Activated naive CD8-positive, alpha-beta T cell (primary cell): ENCODE measurements at regions not wholly inside any gene's neighbourhood (a gene's known extent, or its start where the extent isn't known, plus 50 kb on each side); places are given as distances from the start of the nearest gene placed in this dataset.

Source experiments
- H3K27ac Mint-ChIP-seq: one replicate; pipeline ENCODE4 v1.8.0; 2021; ENCODE audit warnings: mixed read lengths
- H3K27me3 Mint-ChIP-seq: one replicate; pipeline ENCODE4 v1.8.0; 2021; ENCODE audit warnings: mixed read lengths
- H3K36me3 Mint-ChIP-seq: one replicate; pipeline ENCODE4 v1.8.0; 2021; ENCODE audit warnings: mixed read lengths
- H3K4me1 Mint-ChIP-seq: one replicate; pipeline ENCODE4 v1.8.0; 2021; ENCODE audit warnings: low read depth, mixed read lengths
- H3K4me3 Mint-ChIP-seq: one replicate; pipeline ENCODE4 v1.8.0; 2021; ENCODE audit warnings: mild to moderate bottlenecking, mixed read lengths
- H3K9me3 Mint-ChIP-seq: one replicate; pipeline ENCODE4 v1.8.0; 2021; ENCODE audit warnings: low read depth, mixed read lengths

GRCh38 chr2:241924069-241924908, 54.8 kb downstream of the RTP5 start:
- H3K4me1 Mint-ChIP-seq, result peaks cover 9% of the 10 kb centered on the region
- no peaks in the 10 kb centered on the region for H3K27me3 Mint-ChIP-seq
- H3K27ac Mint-ChIP-seq, result no peak overlapping the region
- no peak overlapping the region for H3K4me3 Mint-ChIP-seq
- H3K36me3 Mint-ChIP-seq, result no peaks in the 10 kb centered on the region
- H3K9me3 Mint-ChIP-seq, result no peaks in the 10 kb centered on the region

GRCh38 chr2:241924909-241925250, 55.4 kb downstream of the RTP5 start:
- H3K27me3 Mint-ChIP-seq, result no peaks in the 10 kb centered on the region
- H3K4me1 Mint-ChIP-seq, result peaks cover 9% of the 10 kb centered on the region
- no peak overlapping the region for H3K4me3 Mint-ChIP-seq
- H3K36me3 Mint-ChIP-seq, result no peaks in the 10 kb centered on the region
- no peak overlapping the region for H3K27ac Mint-ChIP-seq
- no peaks in the 10 kb centered on the region for H3K9me3 Mint-ChIP-seq

- Mint-ChIP-seq H3K36me3 (no peaks in the 10 kb centered on the region), H3K27ac (no peak overlapping the region), H3K9me3 (no peaks in the 10 kb centered on the region), H3K4me1 (peaks cover 9% of the 10 kb centered on the region), H3K4me3 (no peak overlapping the region), H3K27me3 (no peaks in the 10 kb centered on the region)
Observed at GRCh38 chr2:241925277-241925676, 55.7 kb downstream of the RTP5 start.

- no peak overlapping the region for H3K27ac Mint-ChIP-seq
Observed at GRCh38 chr2:241925821-241926441, 56.4 kb downstream of the RTP5 start.

GRCh38 chr2:241926541-241927311, 57.2 kb downstream of the RTP5 start:
- H3K4me1 Mint-ChIP-seq, result peaks cover 9% of the 10 kb centered on the region
- no peaks in the 10 kb centered on the region for H3K9me3 Mint-ChIP-seq
- no peak overlapping the region for H3K4me3 Mint-ChIP-seq
- no peak overlapping the region for H3K27ac Mint-ChIP-seq
- no peaks in the 10 kb centered on the region for H3K36me3 Mint-ChIP-seq
- no peaks in the 10 kb centered on the region for H3K27me3 Mint-ChIP-seq

More at GRCh38 chr2:241925821-241926441, 56.4 kb downstream of the RTP5 start:
- Mint-ChIP-seq H3K9me3 (no peaks in the 10 kb centered on the region), H3K27me3 (no peaks in the 10 kb centered on the region), H3K4me1 (peaks cover 9% of the 10 kb centered on the region), H3K4me3 (no peak overlapping the region), H3K36me3 (no peaks in the 10 kb centered on the region)

- Mint-ChIP-seq H3K4me1 (peaks cover 2% of the 10 kb centered on the region), H3K9me3 (no peaks in the 10 kb centered on the region), H3K36me3 (no peaks in the 10 kb centered on the region), H3K27ac (no peak overlapping the region), H3K4me3 (no peak overlapping the region), H3K27me3 (no peaks in the 10 kb centered on the region)
Observed at GRCh38 chr2:241929551-241930490, 60.3 kb downstream of the RTP5 start.

- H3K27me3 Mint-ChIP-seq, result no peaks in the 10 kb centered on the region
- H3K4me3 Mint-ChIP-seq, result no peak overlapping the region
- no peaks in the 10 kb centered on the region for H3K9me3 Mint-ChIP-seq
- H3K27ac Mint-ChIP-seq, result no peak overlapping the region
- H3K4me1 Mint-ChIP-seq, result peaks cover 2% of the 10 kb centered on the region
- peaks cover 5% of the 10 kb centered on the region for H3K36me3 Mint-ChIP-seq
Observed at GRCh38 chr2:241931084-241931975, 61.8 kb downstream of the RTP5 start.

GRCh38 chr2:241931976-241932898, 62.7 kb downstream of the RTP5 start:
- peaks cover 2% of the 10 kb centered on the region for H3K4me1 Mint-ChIP-seq
- no peak overlapping the region for H3K27ac Mint-ChIP-seq
- no peak overlapping the region for H3K4me3 Mint-ChIP-seq

GRCh38 chr2:241932899-241933178, 63.3 kb downstream of the RTP5 start:
- Mint-ChIP-seq H3K4me1 (peaks cover 2% of the 10 kb centered on the region), H3K36me3 (peaks cover 5% of the 10 kb centered on the region), H3K4me3 (no peak overlapping the region), H3K9me3 (no peaks in the 10 kb centered on the region), H3K27ac (no peak overlapping the region), H3K27me3 (no peaks in the 10 kb centered on the region)

More at GRCh38 chr2:241931976-241932898, 62.7 kb downstream of the RTP5 start:
- Mint-ChIP-seq H3K36me3 (peaks cover 5% of the 10 kb centered on the region), H3K9me3 (no peaks in the 10 kb centered on the region), H3K27me3 (no peaks in the 10 kb centered on the region)

- Mint-ChIP-seq H3K4me3 (no peak overlapping the region), H3K36me3 (peaks cover 5% of the 10 kb centered on the region), H3K27ac (no peak overlapping the region), H3K27me3 (no peaks in the 10 kb centered on the region), H3K9me3 (no peaks in the 10 kb centered on the region), H3K4me1 (peaks cover 5% of the 10 kb centered on the region)
Observed at GRCh38 chr2:241933179-241933911, 63.8 kb downstream of the RTP5 start.

- peaks cover 8% of the 10 kb centered on the region for H3K36me3 Mint-ChIP-seq
- no peak overlapping the region for H3K27ac Mint-ChIP-seq
- H3K27me3 Mint-ChIP-seq, result no peaks in the 10 kb centered on the region
- no peak overlapping the region for H3K4me3 Mint-ChIP-seq
- H3K9me3 Mint-ChIP-seq, result peaks cover 2% of the 10 kb centered on the region
- H3K4me1 Mint-ChIP-seq, result peaks cover 14% of the 10 kb centered on the region
Observed at GRCh38 chr2:241935314-241935713, 65.8 kb downstream of the RTP5 start.

GRCh38 chr2:241935774-241936173, 66.2 kb downstream of the RTP5 start:
- Mint-ChIP-seq H3K9me3 (peaks cover 4% of the 10 kb centered on the region), H3K4me1 (peaks cover 17% of the 10 kb centered on the region), H3K27me3 (no peaks in the 10 kb centered on the region), H3K36me3 (peaks cover 10% of the 10 kb centered on the region), H3K4me3 (no peak overlapping the region), H3K27ac (no peak overlapping the region)
